ENCODE measurements at regions not wholly inside any gene's neighbourhood (a gene's known extent, or its start where the extent isn't known, plus 50 kb on each side); places are given as distances from the start of the nearest gene placed in this dataset.

- Histone ChIP-seq H3K27ac (ENCODE audit: low read depth, low read length) (no peak overlapping the region), H3K27me3 (ENCODE audit: insufficient read depth, low read length) (no peaks in the 10 kb centered on the region), H3K4me3 (ENCODE audit: low read length in 2 of 2) (no peak overlapping the region), H3K4me1 (ENCODE audit: insufficient read depth, low read length) (no peaks in the 10 kb centered on the region), H3K36me3 (ENCODE audit: insufficient read depth, low read length) (no peaks in the 10 kb centered on the region), H3K9me3 (ENCODE audit: control insufficient read depth in 1 of 2, low read length in 2 of 2) (no peaks in the 10 kb centered on the region)
- no peak overlapping the region for H3K4me3 Mint-ChIP-seq
- peaks cover 0 to 7% (median 5%) of the 10 kb centered on the region in 8 donors for H3K9me3 Mint-ChIP-seq
- CTCF ChIA-PET (ENCODE audit: partially characterized antibody) = no interaction called here
- POLR2A ChIA-PET (ENCODE audit: partially characterized antibody) = no interaction called here
- H3K27me3 Mint-ChIP-seq = peaks cover 0 to 2% of the 10 kb centered on the region in 2 donors
- no peak overlapping the region for H3K27ac Mint-ChIP-seq
- H3K4me1 Mint-ChIP-seq = no peaks in the 10 kb centered on the region
- no peaks in the 10 kb centered on the region for H3K36me3 Mint-ChIP-seq
- DNase-seq = no peak
- intact Hi-C loops (cut with micrococcal nuclease) = no loop called here
Measured at GRCh38 chr13:76446191-76446590, 440.0 kb downstream of the KCTD12 start.

GRCh38 chr13:76440568-76440967, 445.6 kb downstream of the KCTD12 start:
- intact Hi-C loops (cut with micrococcal nuclease) = no loop called here
- POLR2A ChIA-PET (ENCODE audit: partially characterized antibody) = no interaction called here
- Histone ChIP-seq H3K36me3 (ENCODE audit: insufficient read depth, low read length) (no peaks in the 10 kb centered on the region), H3K4me3 (ENCODE audit: low read length in 2 of 2) (no peak overlapping the region), H3K9me3 (ENCODE audit: control insufficient read depth in 1 of 2, low read length in 2 of 2) (no peaks in the 10 kb centered on the region), H3K27me3 (ENCODE audit: insufficient read depth, low read length) (no peaks in the 10 kb centered on the region), H3K4me1 (ENCODE audit: insufficient read depth, low read length) (no peaks in the 10 kb centered on the region), H3K27ac (ENCODE audit: low read depth, low read length) (no peak overlapping the region)
- Mint-ChIP-seq H3K36me3 (no peaks in the 10 kb centered on the region), H3K4me1 (no peaks in the 10 kb centered on the region), H3K27me3 (no peaks in the 10 kb centered on the region), H3K4me3 (no peak overlapping the region), H3K9me3 (peaks cover 0 to 3% (median 0%) of the 10 kb centered on the region in 8 donors), H3K27ac (no peak overlapping the region)
- CTCF ChIA-PET (ENCODE audit: partially characterized antibody) = no interaction called here
- DNase-seq = no peak

GRCh38 chr13:76439546-76439945, 446.7 kb downstream of the KCTD12 start:
- no peaks in the 10 kb centered on the region for H3K4me1 Mint-ChIP-seq
- intact Hi-C loops (cut with micrococcal nuclease) = no loop called here
- H3K9me3 ChIP-seq (ENCODE audit: control insufficient read depth in 1 of 2, low read length in 2 of 2) = no peaks in the 10 kb centered on the region
- peaks cover 0 to 3% (median 0%) of the 10 kb centered on the region in 8 donors for H3K9me3 Mint-ChIP-seq
- H3K4me3 ChIP-seq (ENCODE audit: low read length in 2 of 2) = no peak overlapping the region
- no peak overlapping the region for H3K27ac ChIP-seq (ENCODE audit: low read depth, low read length)
- H3K36me3 Mint-ChIP-seq = no peaks in the 10 kb centered on the region
- H3K4me3 Mint-ChIP-seq = no peak overlapping the region
- ChIA-PET POLR2A (ENCODE audit: partially characterized antibody) (no interaction called here), CTCF (ENCODE audit: partially characterized antibody) (no interaction called here)
- no peaks in the 10 kb centered on the region for H3K36me3 ChIP-seq (ENCODE audit: insufficient read depth, low read length)
- H3K27me3 Mint-ChIP-seq = no peaks in the 10 kb centered on the region
- no peak for DNase-seq
- H3K4me1 ChIP-seq (ENCODE audit: insufficient read depth, low read length) = no peaks in the 10 kb centered on the region
- no peak overlapping the region for H3K27ac Mint-ChIP-seq
- no peaks in the 10 kb centered on the region for H3K27me3 ChIP-seq (ENCODE audit: insufficient read depth, low read length)

- Histone ChIP-seq H3K4me3 (ENCODE audit: low read length in 2 of 2) (no peak overlapping the region), H3K27me3 (ENCODE audit: insufficient read depth, low read length) (no peaks in the 10 kb centered on the region), H3K27ac (ENCODE audit: low read depth, low read length) (no peak overlapping the region), H3K9me3 (ENCODE audit: control insufficient read depth in 1 of 2, low read length in 2 of 2) (no peaks in the 10 kb centered on the region), H3K4me1 (ENCODE audit: insufficient read depth, low read length) (no peaks in the 10 kb centered on the region), H3K36me3 (ENCODE audit: insufficient read depth, low read length) (no peaks in the 10 kb centered on the region)
- ChIA-PET POLR2A (ENCODE audit: partially characterized antibody) (no interaction called here), CTCF (ENCODE audit: partially characterized antibody) (no interaction called here)
- no peak overlapping the region for H3K4me3 Mint-ChIP-seq
- no peaks in the 10 kb centered on the region for H3K36me3 Mint-ChIP-seq
- no peaks in the 10 kb centered on the region for H3K27me3 Mint-ChIP-seq
- DNase-seq = no peak
- intact Hi-C loops (cut with micrococcal nuclease) = no loop called here
- H3K27ac Mint-ChIP-seq = no peak overlapping the region
- peaks cover 0 to 2% (median 0%) of the 10 kb centered on the region in 8 donors for H3K9me3 Mint-ChIP-seq
- H3K4me1 Mint-ChIP-seq = no peaks in the 10 kb centered on the region
Measured at GRCh38 chr13:76438050-76438449, 448.2 kb downstream of the KCTD12 start.

DNA sequence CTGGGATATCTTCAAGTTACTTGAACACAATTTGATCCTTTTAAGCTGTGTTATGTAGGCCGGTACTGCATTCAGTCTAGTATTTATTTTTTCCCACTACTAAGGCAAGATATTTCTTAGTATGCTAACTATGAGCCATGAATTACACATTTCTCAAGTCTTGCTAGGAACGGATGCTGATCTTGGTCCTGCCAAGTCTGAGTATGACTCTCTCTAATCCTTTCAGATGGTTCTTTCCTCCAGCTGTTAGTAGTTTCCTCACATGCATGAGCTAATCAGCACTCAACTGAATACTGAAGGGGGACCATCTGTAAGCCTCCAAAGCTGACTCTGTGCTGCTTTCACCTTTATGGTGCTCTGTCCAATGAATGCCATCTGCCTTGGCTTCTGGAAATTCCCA, 460.3 kb downstream of the KCTD12 start:
- H3K27me3 ChIP-seq (ENCODE audit: insufficient read depth, low read length) = no peaks in the 10 kb centered on the region
- H3K9me3 ChIP-seq (ENCODE audit: control insufficient read depth in 1 of 2, low read length in 2 of 2) = no peaks in the 10 kb centered on the region
- no peaks in the 10 kb centered on the region for H3K36me3 ChIP-seq (ENCODE audit: insufficient read depth, low read length)
- Mint-ChIP-seq H3K27me3 (peaks cover 0 to 5% of the 10 kb centered on the region in 2 donors), H3K9me3 (peaks cover 0 to 3% (median 0%) of the 10 kb centered on the region in 8 donors), H3K4me1 (no peaks in the 10 kb centered on the region), H3K36me3 (no peaks in the 10 kb centered on the region), H3K27ac (no peak overlapping the region), H3K4me3 (no peak overlapping the region)
- intact Hi-C loops (cut with micrococcal nuclease) = no loop called here
- no peak overlapping the region for H3K27ac ChIP-seq (ENCODE audit: low read depth, low read length)
- no peaks in the 10 kb centered on the region for H3K4me1 ChIP-seq (ENCODE audit: insufficient read depth, low read length)
- no peak overlapping the region for H3K4me3 ChIP-seq (ENCODE audit: low read length in 2 of 2)
- ChIA-PET POLR2A (ENCODE audit: partially characterized antibody) (no interaction called here), CTCF (ENCODE audit: partially characterized antibody) (no interaction called here)
- DNase-seq = no peak

GRCh38 chr13:76421011-76421410, 465.2 kb downstream of the KCTD12 start:
- no peaks in the 10 kb centered on the region for H3K4me1 ChIP-seq (ENCODE audit: insufficient read depth, low read length)
- no peaks in the 10 kb centered on the region for H3K4me1 Mint-ChIP-seq
- H3K9me3 Mint-ChIP-seq = no peaks in the 10 kb centered on the region
- H3K27ac Mint-ChIP-seq = no peak overlapping the region
- no peaks in the 10 kb centered on the region for H3K9me3 ChIP-seq (ENCODE audit: control insufficient read depth in 1 of 2, low read length in 2 of 2)
- ChIA-PET POLR2A (ENCODE audit: partially characterized antibody) (no interaction called here), CTCF (ENCODE audit: partially characterized antibody) (interaction anchor here (1.4 kb wide), 1 partner anchor 15 kb away, joined by 3 read pairs; no protein-coding TSS in a partner anchor)
- no peak for DNase-seq
- H3K4me3 Mint-ChIP-seq = no peak overlapping the region
- H3K36me3 ChIP-seq (ENCODE audit: insufficient read depth, low read length) = no peaks in the 10 kb centered on the region
- H3K27me3 ChIP-seq (ENCODE audit: insufficient read depth, low read length) = no peaks in the 10 kb centered on the region
- no peak overlapping the region for H3K27ac ChIP-seq (ENCODE audit: low read depth, low read length)
- no peak overlapping the region for H3K4me3 ChIP-seq (ENCODE audit: low read length in 2 of 2)
- no peaks in the 10 kb centered on the region for H3K36me3 Mint-ChIP-seq
- intact Hi-C loops (cut with micrococcal nuclease) = no loop called here
- H3K27me3 Mint-ChIP-seq = no peaks in the 10 kb centered on the region

GRCh38 chr13:76418404-76418803, 467.8 kb downstream of the KCTD12 start:
- H3K27ac ChIP-seq (ENCODE audit: low read depth, low read length) = no peak overlapping the region
- no peaks in the 10 kb centered on the region for H3K9me3 ChIP-seq (ENCODE audit: control insufficient read depth in 1 of 2, low read length in 2 of 2)
- H3K36me3 ChIP-seq (ENCODE audit: insufficient read depth, low read length) = no peaks in the 10 kb centered on the region
- no peaks in the 10 kb centered on the region for H3K36me3 Mint-ChIP-seq
- H3K4me1 Mint-ChIP-seq = no peaks in the 10 kb centered on the region
- CTCF ChIA-PET (ENCODE audit: partially characterized antibody) = interaction anchor here (1.7 kb wide), 1 partner anchor 12 kb away, joined by 3 read pairs; no protein-coding TSS in a partner anchor
- no peaks in the 10 kb centered on the region for H3K9me3 Mint-ChIP-seq
- no peak overlapping the region for H3K4me3 ChIP-seq (ENCODE audit: low read length in 2 of 2)
- H3K27me3 Mint-ChIP-seq = no peaks in the 10 kb centered on the region
- no peak overlapping the region for H3K4me3 Mint-ChIP-seq
- no peak for DNase-seq
- POLR2A ChIA-PET (ENCODE audit: partially characterized antibody) = no interaction called here
- H3K27me3 ChIP-seq (ENCODE audit: insufficient read depth, low read length) = no peaks in the 10 kb centered on the region
- H3K27ac Mint-ChIP-seq = no peak overlapping the region
- intact Hi-C loops (cut with micrococcal nuclease) = no loop called here
- no peaks in the 10 kb centered on the region for H3K4me1 ChIP-seq (ENCODE audit: insufficient read depth, low read length)

DNA sequence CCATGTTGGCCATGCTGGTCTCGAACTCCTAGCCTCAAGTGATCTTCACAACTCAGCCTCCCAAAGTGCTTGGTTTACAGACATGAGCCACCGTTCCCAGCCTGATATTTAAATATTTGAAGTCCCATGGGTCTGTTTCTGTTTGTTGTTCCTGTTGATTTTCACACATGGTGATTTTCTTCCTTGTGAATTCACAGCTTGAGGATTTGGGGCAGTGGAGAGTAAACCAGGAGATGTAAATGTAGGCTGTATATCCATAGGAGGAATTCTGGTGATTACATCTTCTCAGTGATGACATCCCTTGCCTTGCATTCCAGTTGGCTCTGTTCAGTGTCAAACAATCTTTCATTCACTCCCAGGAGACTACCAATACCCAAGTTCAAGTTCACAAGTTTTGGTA, 471.9 kb downstream of the KCTD12 start:
- CTCF ChIA-PET (ENCODE audit: partially characterized antibody) = no interaction called here
- Mint-ChIP-seq H3K36me3 (no peaks in the 10 kb centered on the region), H3K27me3 (no peaks in the 10 kb centered on the region), H3K4me1 (no peaks in the 10 kb centered on the region), H3K4me3 (no peak overlapping the region), H3K9me3 (no peaks in the 10 kb centered on the region), H3K27ac (no peak overlapping the region)
- POLR2A ChIA-PET (ENCODE audit: partially characterized antibody) = no interaction called here
- Histone ChIP-seq H3K27me3 (ENCODE audit: insufficient read depth, low read length) (no peaks in the 10 kb centered on the region), H3K27ac (ENCODE audit: low read depth, low read length) (no peak overlapping the region), H3K4me3 (ENCODE audit: low read length in 2 of 2) (no peak overlapping the region), H3K36me3 (ENCODE audit: insufficient read depth, low read length) (no peaks in the 10 kb centered on the region), H3K9me3 (ENCODE audit: control insufficient read depth in 1 of 2, low read length in 2 of 2) (no peaks in the 10 kb centered on the region), H3K4me1 (ENCODE audit: insufficient read depth, low read length) (no peaks in the 10 kb centered on the region)
- DNase-seq = no peak
- intact Hi-C loops (cut with micrococcal nuclease) = no loop called here
